A549 (cell line): ENCODE measurements at regions not wholly inside any gene's neighbourhood (a gene's known extent, or its start where the extent isn't known, plus 50 kb on each side); places are given as distances from the start of the nearest gene placed in this dataset.

Source experiments
- CTCF ChIP-seq: fragments of >200 bp; sonication (Bioruptor Twin); formaldehyde crosslinking; IDR thresholded peaks from 3 replicates; pipeline ENCODE4 v1.5.1; 2016
- MAX ChIP-seq: IDR thresholded peaks from 2 replicates; pipeline ENCODE4 v1.6.1; 2012
- NFE2L2 ChIP-seq: fragments of 150-350 bp; conservative IDR thresholded peaks from 2 replicates; pipeline ENCODE4 v1.6.1; 2014; ENCODE audit warnings: low read length
- PHF8 ChIP-seq: fragments of 200-600 bp; sonication (generic); IDR thresholded peaks from 2 replicates; pipeline ENCODE4 v1.6.1; 2016; ENCODE audit warnings: low read depth, mild to moderate bottlenecking, antibody characterized with exemption, moderate library complexity, borderline replicate concordance
- POLR2A ChIP-seq: IDR thresholded peaks from 2 replicates; pipeline ENCODE4 v1.6.1; 2012; ENCODE audit warnings: mild to moderate bottlenecking, low read length
- SMC3 ChIP-seq: fragments of >200 bp; sonication (Bioruptor Twin); formaldehyde crosslinking; IDR thresholded peaks from 3 replicates; pipeline ENCODE4 v1.6.1; 2018; ENCODE audit warnings: inconsistent platforms
- TP53 ChIP-seq: fragments of 250-450 bp; sonication (Bioruptor Pico); IDR thresholded peaks from 2 replicates; pipeline ENCODE4 v1.5.0; 2021; ENCODE audit warnings: mild to moderate bottlenecking, moderate library complexity
- ZFP36 ChIP-seq: fragments of 450-650 bp; IDR thresholded peaks from 2 replicates; pipeline ENCODE4 v1.6.1; 2014; ENCODE audit warnings: borderline replicate concordance; ENCODE audit not compliant: partially characterized antibody
- TF ChIP-seq, protein P1 (sequence below): fragments of >200 bp; sonication (Bioruptor Twin); formaldehyde crosslinking; IDR thresholded peaks from 3 replicates; pipeline ENCODE4 v1.6.1; 2016
- TF ChIP-seq, protein P2 (sequence below): fragments of 250-450 bp; sonication (Bioruptor Pico); IDR thresholded peaks from 2 replicates; pipeline ENCODE4 v1.5.0; 2020; ENCODE audit warnings: low read depth, mild to moderate bottlenecking, moderate library complexity

GRCh38 chr1:108320849-108321248 is 77.0 kb upstream of the NBPF4 start:
- no peak for TF ChIP-seq POLR2A
- TF ChIP-seq TP53 (CRISPR knock-in tag) = no peak
- no peak for TF ChIP-seq PHF8
- TF ChIP-seq ZFP36 = no peak
- TF ChIP-seq CTCF = no peak
- no peak for TF ChIP-seq SMC3
- TF ChIP-seq MAX = no peak
- TF ChIP-seq, protein P1, sequence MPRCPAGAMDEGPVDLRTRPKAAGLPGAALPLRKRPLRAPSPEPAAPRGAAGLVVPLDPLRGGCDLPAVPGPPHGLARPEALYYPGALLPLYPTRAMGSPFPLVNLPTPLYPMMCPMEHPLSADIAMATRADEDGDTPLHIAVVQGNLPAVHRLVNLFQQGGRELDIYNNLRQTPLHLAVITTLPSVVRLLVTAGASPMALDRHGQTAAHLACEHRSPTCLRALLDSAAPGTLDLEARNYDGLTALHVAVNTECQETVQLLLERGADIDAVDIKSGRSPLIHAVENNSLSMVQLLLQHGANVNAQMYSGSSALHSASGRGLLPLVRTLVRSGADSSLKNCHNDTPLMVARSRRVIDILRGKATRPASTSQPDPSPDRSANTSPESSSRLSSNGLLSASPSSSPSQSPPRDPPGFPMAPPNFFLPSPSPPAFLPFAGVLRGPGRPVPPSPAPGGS = no peak
- TF ChIP-seq NFE2L2 = no peak
- TF ChIP-seq, protein P2, sequence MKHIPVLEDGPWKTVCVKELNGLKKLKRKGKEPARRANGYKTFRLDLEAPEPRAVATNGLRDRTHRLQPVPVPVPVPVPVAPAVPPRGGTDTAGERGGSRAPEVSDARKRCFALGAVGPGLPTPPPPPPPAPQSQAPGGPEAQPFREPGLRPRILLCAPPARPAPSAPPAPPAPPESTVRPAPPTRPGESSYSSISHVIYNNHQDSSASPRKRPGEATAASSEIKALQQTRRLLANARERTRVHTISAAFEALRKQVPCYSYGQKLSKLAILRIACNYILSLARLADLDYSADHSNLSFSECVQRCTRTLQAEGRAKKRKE (CRISPR knock-in tag) = no peak
